ENCODE measurements at regions not wholly inside any gene's neighbourhood (a gene's known extent, or its start where the extent isn't known, plus 50 kb on each side); places are given as distances from the start of the nearest gene placed in this dataset.

GRCh38 chr4:81773557-81773956 is 301.9 kb upstream of the RASGEF1B start:
- Histone ChIP-seq H3K9me3 (ENCODE audit: control insufficient read depth, low read length) (no peaks in the 10 kb centered on the region), H3K4me3 (ENCODE audit: low read length) (no peak overlapping the region), H3K4me1 (ENCODE audit: control insufficient read depth, insufficient read depth, low read length) (no peaks in the 10 kb centered on the region), H3K36me3 (ENCODE audit: control insufficient read depth, insufficient read depth, low read length) (no peaks in the 10 kb centered on the region), H3K27me3 (ENCODE audit: control insufficient read depth, insufficient read depth, low read length, poor library complexity, severe bottlenecking) (no peaks in the 10 kb centered on the region), H3K27ac (ENCODE audit: low read depth, low read length) (no peak overlapping the region), H3K9ac (ENCODE audit: extremely low read depth, low read length, poor library complexity, severe bottlenecking) (no peak overlapping the region)
- TF ChIP-seq, protein P1, sequence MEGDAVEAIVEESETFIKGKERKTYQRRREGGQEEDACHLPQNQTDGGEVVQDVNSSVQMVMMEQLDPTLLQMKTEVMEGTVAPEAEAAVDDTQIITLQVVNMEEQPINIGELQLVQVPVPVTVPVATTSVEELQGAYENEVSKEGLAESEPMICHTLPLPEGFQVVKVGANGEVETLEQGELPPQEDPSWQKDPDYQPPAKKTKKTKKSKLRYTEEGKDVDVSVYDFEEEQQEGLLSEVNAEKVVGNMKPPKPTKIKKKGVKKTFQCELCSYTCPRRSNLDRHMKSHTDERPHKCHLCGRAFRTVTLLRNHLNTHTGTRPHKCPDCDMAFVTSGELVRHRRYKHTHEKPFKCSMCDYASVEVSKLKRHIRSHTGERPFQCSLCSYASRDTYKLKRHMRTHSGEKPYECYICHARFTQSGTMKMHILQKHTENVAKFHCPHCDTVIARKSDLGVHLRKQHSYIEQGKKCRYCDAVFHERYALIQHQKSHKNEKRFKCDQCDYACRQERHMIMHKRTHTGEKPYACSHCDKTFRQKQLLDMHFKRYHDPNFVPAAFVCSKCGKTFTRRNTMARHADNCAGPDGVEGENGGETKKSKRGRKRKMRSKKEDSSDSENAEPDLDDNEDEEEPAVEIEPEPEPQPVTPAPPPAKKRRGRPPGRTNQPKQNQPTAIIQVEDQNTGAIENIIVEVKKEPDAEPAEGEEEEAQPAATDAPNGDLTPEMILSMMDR (conservative IDR thresholded peaks at IDR 0.05) = no peak
- Mint-ChIP-seq H3K4me1 (peaks cover 3% of the 10 kb centered on the region), H3K4me3 (no peak overlapping the region), H3K27me3 (ENCODE audit: insufficient read depth) (no peaks in the 10 kb centered on the region), H3K27ac (no peak overlapping the region), H3K9me3 (no peaks in the 10 kb centered on the region), H3K36me3 (ENCODE audit: low read depth) (no peaks in the 10 kb centered on the region)
- 87 to 93% methylated on average over 3 of the region's 3 CpGs for WGBS, 2 experiments (ENCODE audit: insufficient coverage in 1 of 2, insufficient read length in 1 of 2)
- no peak for DNase-seq

DNA sequence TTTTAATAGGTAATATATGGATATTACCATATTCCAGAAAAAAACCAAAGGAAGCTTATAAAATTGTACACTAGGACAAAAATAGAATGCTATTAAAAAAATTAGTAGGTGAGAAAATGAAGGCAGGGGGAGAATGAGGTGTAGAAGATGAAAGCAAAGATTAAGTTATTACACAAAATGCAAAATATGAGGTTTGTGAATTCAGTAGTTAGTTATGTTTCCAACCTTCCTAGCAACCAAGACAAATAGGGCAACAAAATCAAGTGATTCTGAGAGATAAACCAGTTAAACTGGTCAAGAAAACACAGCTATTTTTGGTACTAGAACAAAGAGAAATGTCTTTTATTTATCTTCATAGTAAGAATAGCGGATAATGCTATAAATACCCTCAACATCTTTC is 300.0 kb upstream of the RASGEF1B start:
- no peaks in the 10 kb centered on the region for H3K9me3 ChIP-seq (ENCODE audit: control insufficient read depth, low read length)
- H3K27ac Mint-ChIP-seq = no peak overlapping the region
- no peaks in the 10 kb centered on the region for H3K4me1 ChIP-seq (ENCODE audit: control insufficient read depth, insufficient read depth, low read length)
- H3K4me3 ChIP-seq (ENCODE audit: low read length) = no peak overlapping the region
- TF ChIP-seq, protein P1 (conservative IDR thresholded peaks at IDR 0.05) = no peak
- no peaks in the 10 kb centered on the region for H3K4me1 Mint-ChIP-seq
- no peak for DNase-seq
- no peaks in the 10 kb centered on the region for H3K9me3 Mint-ChIP-seq
- H3K36me3 ChIP-seq (ENCODE audit: control insufficient read depth, insufficient read depth, low read length) = no peaks in the 10 kb centered on the region
- H3K27me3 Mint-ChIP-seq (ENCODE audit: insufficient read depth) = no peaks in the 10 kb centered on the region
- no peak overlapping the region for H3K27ac ChIP-seq (ENCODE audit: low read depth, low read length)
- H3K9ac ChIP-seq (ENCODE audit: extremely low read depth, low read length, poor library complexity, severe bottlenecking) = no peak overlapping the region
- no peaks in the 10 kb centered on the region for H3K27me3 ChIP-seq (ENCODE audit: control insufficient read depth, insufficient read depth, low read length, poor library complexity, severe bottlenecking)
- no peak overlapping the region for H3K4me3 Mint-ChIP-seq
- no peaks in the 10 kb centered on the region for H3K36me3 Mint-ChIP-seq (ENCODE audit: low read depth)
- WGBS, 2 experiments (ENCODE audit: insufficient coverage in 1 of 2, insufficient read length in 1 of 2) = no CpG with 5 or more reads among the region's 1 CpG

DNA sequence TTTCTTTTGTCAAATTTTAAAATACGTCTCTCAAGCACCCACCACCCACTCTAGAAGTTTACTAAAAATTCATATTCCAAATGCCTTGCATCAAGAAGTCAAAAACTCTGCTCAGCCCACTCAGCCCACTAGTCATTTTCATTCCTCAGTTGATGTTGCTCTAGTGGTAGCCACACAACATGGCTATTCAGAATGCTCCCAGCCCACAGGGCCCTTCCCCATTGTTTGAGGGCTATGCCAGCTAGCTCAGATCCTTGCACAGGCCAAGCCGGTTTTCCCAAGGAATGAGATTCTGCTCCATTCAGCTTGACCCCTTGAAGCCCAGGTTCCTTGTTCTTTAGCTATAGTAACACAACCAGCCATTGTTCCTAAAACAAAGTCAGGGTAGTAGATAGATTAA is 297.5 kb upstream of the RASGEF1B start:
- no peaks in the 10 kb centered on the region for H3K4me1 ChIP-seq (ENCODE audit: control insufficient read depth, insufficient read depth, low read length)
- Mint-ChIP-seq H3K27ac (no peak overlapping the region), H3K4me3 (no peak overlapping the region), H3K9me3 (no peaks in the 10 kb centered on the region), H3K4me1 (peaks cover 4% of the 10 kb centered on the region), H3K36me3 (ENCODE audit: low read depth) (no peaks in the 10 kb centered on the region), H3K27me3 (ENCODE audit: insufficient read depth) (no peaks in the 10 kb centered on the region)
- H3K9ac ChIP-seq (ENCODE audit: extremely low read depth, low read length, poor library complexity, severe bottlenecking) = no peak overlapping the region
- H3K27ac ChIP-seq (ENCODE audit: low read depth, low read length) = no peak overlapping the region
- H3K36me3 ChIP-seq (ENCODE audit: control insufficient read depth, insufficient read depth, low read length) = no peaks in the 10 kb centered on the region
- no peak for DNase-seq
- no peaks in the 10 kb centered on the region for H3K27me3 ChIP-seq (ENCODE audit: control insufficient read depth, insufficient read depth, low read length, poor library complexity, severe bottlenecking)
- TF ChIP-seq, protein P1 (conservative IDR thresholded peaks at IDR 0.05) = no peak
- H3K9me3 ChIP-seq (ENCODE audit: control insufficient read depth, low read length) = no peaks in the 10 kb centered on the region
- WGBS, 2 experiments (ENCODE audit: insufficient coverage in 1 of 2, insufficient read length in 1 of 2) = 87 to 93% methylated on average over 2 of the region's 2 CpGs
- no peak overlapping the region for H3K4me3 ChIP-seq (ENCODE audit: low read length)
